ENCODE measurements at regions not wholly inside any gene's neighbourhood (a gene's known extent, or its start where the extent isn't known, plus 50 kb on each side); places are given as distances from the start of the nearest gene placed in this dataset.

- DNase-seq (ENCODE audit: low read depth): no peak
These were observed 193.3 kb downstream of the RAMP3 start for GRCh38 chr7:45350896-45351295.

GRCh38 chr7:45358287-45358686 lies 200.7 kb downstream of the RAMP3 start:
- DNase-seq (ENCODE audit: low read depth): no peak

- DNase-seq (ENCODE audit: low read depth): no peak
These were observed 201.7 kb downstream of the RAMP3 start for GRCh38 chr7:45359250-45359649.

GRCh38 chr7:45359776-45360175 lies 202.2 kb downstream of the RAMP3 start:
- peak; percentile 30 for DNase-seq (ENCODE audit: low read depth)

GRCh38 chr7:45363669-45364068 lies 206.1 kb downstream of the RAMP3 start:
- no peak for DNase-seq (ENCODE audit: low read depth)

- no peak for DNase-seq (ENCODE audit: low read depth)
These were observed 207.8 kb downstream of the RAMP3 start for GRCh38 chr7:45365341-45365740.

- DNase-seq (ENCODE audit: low read depth): no peak
These were observed 207.7 kb upstream of the ADCY1 start for GRCh38 chr7:45366475-45366874.

- no peak for DNase-seq (ENCODE audit: low read depth)
These were observed 207.1 kb upstream of the ADCY1 start for GRCh38 chr7:45367026-45367425.

- DNase-seq (ENCODE audit: low read depth): no peak
These were observed 205.9 kb upstream of the ADCY1 start for GRCh38 chr7:45368129-45368807.

- peak; percentile 83 for DNase-seq (ENCODE audit: low read depth)
These were observed 189.7 kb upstream of the ADCY1 start for GRCh38 chr7:45384499-45384898.

GRCh38 chr7:45387837-45388236 lies 186.3 kb upstream of the ADCY1 start:
- peak; percentile 31 for DNase-seq (ENCODE audit: low read depth)

- DNase-seq (ENCODE audit: low read depth): peak; percentile 52
These were observed 184.9 kb upstream of the ADCY1 start for GRCh38 chr7:45389073-45389872.

- no peak for DNase-seq (ENCODE audit: low read depth)
These were observed 184.0 kb upstream of the ADCY1 start for GRCh38 chr7:45390180-45390579.

- peak; percentile 45 for DNase-seq (ENCODE audit: low read depth)
These were observed 183.4 kb upstream of the ADCY1 start for GRCh38 chr7:45390731-45391130.

GRCh38 chr7:45391618-45392451 lies 182.3 kb upstream of the ADCY1 start:
- DNase-seq (ENCODE audit: low read depth): no peak

GRCh38 chr7:45394117-45394708 lies 180.0 kb upstream of the ADCY1 start:
- DNase-seq (ENCODE audit: low read depth): peak; percentile 70

- no peak for DNase-seq (ENCODE audit: low read depth)
These were observed 175.1 kb upstream of the ADCY1 start for GRCh38 chr7:45399069-45399468.

- DNase-seq (ENCODE audit: low read depth): no peak
These were observed 173.5 kb upstream of the ADCY1 start for GRCh38 chr7:45400680-45401079.

- DNase-seq (ENCODE audit: low read depth): no peak
These were observed 173.0 kb upstream of the ADCY1 start for GRCh38 chr7:45401155-45401554.

GRCh38 chr7:45401851-45402250 lies 172.3 kb upstream of the ADCY1 start:
- peak; percentile 70 for DNase-seq (ENCODE audit: low read depth)

GRCh38 chr7:45402480-45403218 lies 171.5 kb upstream of the ADCY1 start:
- DNase-seq (ENCODE audit: low read depth): peak; percentile 96

All from RPMI7951 (cell line).